IPS DF 6.9 (cell line): ENCODE measurements at regions not wholly inside any gene's neighbourhood (a gene's known extent, or its start where the extent isn't known, plus 50 kb on each side); places are given as distances from the start of the nearest gene placed in this dataset.
A peak's percentile ranks its signal among the peaks of the same experiment; 100 is the strongest.

Source experiments
- DNase-seq: peaks from one replicate; pipeline ENCODE4 v3.0.0-alpha.2; 2013; ENCODE audit warnings: low read depth, low spot score
- H3K27ac ChIP-seq: one replicate; pipeline ENCODE4 v1.5.1; 2013; ENCODE audit warnings: low read length, control low read depth
- H3K27me3 ChIP-seq: 2 replicates; pipeline ENCODE4 v1.6.1; 2013; ENCODE audit warnings: mild to moderate bottlenecking, low read length; ENCODE audit not compliant: control insufficient read depth, insufficient read depth
- H3K36me3 ChIP-seq: 2 replicates; pipeline ENCODE4 v1.6.1; 2013; ENCODE audit warnings: low read length; ENCODE audit not compliant: control insufficient read depth, insufficient read depth
- H3K4me1 ChIP-seq: 2 replicates; pipeline ENCODE4 v1.6.1; 2013; ENCODE audit warnings: low read length; ENCODE audit not compliant: control insufficient read depth, insufficient read depth
- H3K4me3 ChIP-seq: 2 replicates; pipeline ENCODE4 v1.5.1; 2013; ENCODE audit warnings: mild to moderate bottlenecking, low read length
- H3K9me3 ChIP-seq: 2 replicates; pipeline ENCODE4 v1.6.1; 2013; ENCODE audit warnings: low read length, inconsistent platforms; ENCODE audit not compliant: control insufficient read depth, insufficient read depth
- WGBS: extraction: QIAGEN DNeasy Blood & Tissue Kit; methylation state at CpG from one replicate; pipeline ENCODE4 v1.1.7; 2013; ENCODE audit warnings: mixed read lengths, missing lambda C conversion rate; ENCODE audit not compliant: insufficient read length, insufficient coverage; 5-methylcytosine and 5-hydroxymethylcytosine counted together

DNA sequence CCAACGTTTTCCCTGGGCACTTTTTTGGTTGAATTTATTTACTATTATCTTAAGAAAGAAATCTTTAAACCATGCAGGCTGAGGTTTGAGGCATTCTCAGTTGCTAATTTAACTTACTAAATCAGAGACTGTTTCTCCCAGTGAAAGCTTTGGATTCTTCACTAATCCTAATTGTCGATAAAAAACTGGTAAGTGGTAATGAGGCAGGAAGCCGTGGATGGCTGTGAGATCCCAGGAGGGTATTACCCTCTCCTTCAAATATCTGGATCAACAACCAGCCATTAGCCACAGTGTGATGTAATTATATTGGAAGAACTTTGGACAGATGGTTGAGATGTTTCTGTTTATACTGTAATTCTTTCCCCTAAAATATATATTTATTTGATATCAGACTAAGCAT lies 485.0 kb downstream of the DISC1 start:
- Histone ChIP-seq H3K36me3 (no peaks in the 10 kb centered on the region), H3K4me1 (peaks cover 3% of the 10 kb centered on the region; the same call in 1 of the 2 replicates), H3K27ac (no peak overlapping the region), H3K4me3 (no peak overlapping the region), H3K9me3 (no peaks in the 10 kb centered on the region), H3K27me3 (no peaks in the 10 kb centered on the region)
- no CpG with 5 or more reads among the region's 3 CpGs for WGBS
- DNase-seq = no peak

DNA sequence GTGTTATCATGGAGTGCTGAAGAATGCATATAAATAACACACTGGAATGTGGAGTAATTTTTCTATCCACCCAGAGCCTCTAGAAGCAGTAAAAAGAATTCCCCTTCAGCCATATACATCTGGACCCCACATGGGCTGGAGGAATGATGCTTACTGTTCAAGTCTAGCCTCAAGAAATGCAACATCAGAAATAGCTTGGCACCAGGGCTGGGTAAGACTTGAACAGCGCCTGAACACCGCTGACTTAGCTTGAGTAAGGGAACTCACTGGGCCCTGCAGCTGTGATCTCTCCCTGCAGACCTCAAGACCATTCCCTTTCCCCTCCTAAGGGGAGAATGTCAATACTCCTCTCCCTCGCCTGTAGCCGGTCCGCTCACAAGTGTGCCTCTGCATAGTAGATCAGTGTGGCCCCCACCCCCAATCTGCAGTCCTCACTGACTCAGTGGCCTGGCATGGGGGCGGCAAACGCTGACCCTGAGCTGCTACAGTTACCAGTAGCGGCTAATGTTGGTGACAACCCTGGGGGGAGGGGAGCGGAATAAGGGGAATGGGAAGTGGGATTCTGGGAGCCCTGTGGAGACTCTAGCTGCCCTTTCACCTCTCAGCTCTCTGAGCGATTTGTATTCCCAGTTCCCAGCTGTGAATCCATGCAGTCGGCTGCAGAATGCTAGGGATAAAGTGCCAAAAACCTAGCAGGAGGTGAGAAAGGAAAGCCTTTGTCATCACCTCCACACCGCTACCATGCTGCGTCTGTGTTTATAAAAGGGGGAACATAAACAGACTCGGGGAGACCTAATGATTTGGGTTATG lies 483.9 kb downstream of the DISC1 start:
- no peaks in the 10 kb centered on the region for H3K9me3 ChIP-seq
- H3K4me3 ChIP-seq = peak overlapping the region; percentile 14; the same call in 1 of the 2 replicates
- H3K4me1 ChIP-seq = peaks cover 3% of the 10 kb centered on the region; the same call in 1 of the 2 replicates
- no peaks in the 10 kb centered on the region for H3K27me3 ChIP-seq
- H3K36me3 ChIP-seq = no peaks in the 10 kb centered on the region
- peak; percentile 79 for DNase-seq
- WGBS = no CpG with 5 or more reads among the region's 14 CpGs
- no peak overlapping the region for H3K27ac ChIP-seq

DNA sequence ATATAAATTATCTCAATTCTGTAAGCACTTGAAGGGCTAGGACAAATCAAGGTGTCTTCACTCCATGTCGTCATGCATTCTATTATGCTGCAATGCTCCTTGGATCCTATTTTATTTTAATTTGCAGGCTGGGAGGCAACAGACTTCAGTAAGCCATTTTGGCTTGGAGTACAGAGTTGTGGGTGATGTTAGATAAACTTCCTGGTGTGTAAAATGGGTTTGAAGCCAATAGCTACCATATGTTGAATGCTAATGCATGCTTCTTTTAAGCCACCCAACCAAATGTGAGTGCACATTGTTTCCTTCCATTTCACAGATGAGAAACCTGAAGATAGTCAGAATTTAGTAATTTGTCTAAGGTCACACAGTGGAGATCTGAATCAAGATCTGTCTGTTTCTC lies 482.8 kb downstream of the DISC1 start:
- Histone ChIP-seq H3K36me3 (no peaks in the 10 kb centered on the region; the same call in 1 of the 2 replicates), H3K27ac (no peak overlapping the region), H3K9me3 (no peaks in the 10 kb centered on the region), H3K4me3 (no peak overlapping the region), H3K4me1 (peaks cover 3% of the 10 kb centered on the region; the same call in 1 of the 2 replicates), H3K27me3 (no peaks in the 10 kb centered on the region)
- no CpG with 5 or more reads among the region's 1 CpG for WGBS
- no peak for DNase-seq

DNA sequence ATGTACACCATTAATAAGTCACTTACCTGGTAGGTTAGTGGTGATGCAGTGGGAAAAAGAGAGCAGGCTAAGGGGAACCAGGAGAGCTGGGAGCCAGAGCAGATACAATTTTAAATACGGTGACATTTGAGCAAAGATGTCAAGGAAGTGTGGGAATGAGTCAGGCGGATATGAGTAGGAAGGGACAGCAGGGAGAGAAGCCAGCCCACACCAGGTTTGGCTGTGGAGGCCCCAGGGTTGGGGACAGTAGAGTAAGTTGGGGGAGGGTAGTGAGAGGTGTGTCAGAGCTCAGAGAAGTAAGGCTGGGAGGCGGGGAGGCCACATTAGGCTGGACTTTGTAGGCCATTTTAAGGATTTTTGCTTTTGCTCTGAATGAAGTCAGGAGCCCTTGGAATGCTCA lies 482.0 kb downstream of the DISC1 start:
- H3K4me3 ChIP-seq = no peak overlapping the region
- H3K27ac ChIP-seq = no peak overlapping the region
- no peaks in the 10 kb centered on the region; the same call in 1 of the 2 replicates for H3K36me3 ChIP-seq
- no peak for DNase-seq
- H3K27me3 ChIP-seq = no peaks in the 10 kb centered on the region
- WGBS = no CpG with 5 or more reads among the region's 3 CpGs
- peaks cover 3% of the 10 kb centered on the region; the same call in 1 of the 2 replicates for H3K4me1 ChIP-seq
- H3K9me3 ChIP-seq = no peaks in the 10 kb centered on the region

DNA sequence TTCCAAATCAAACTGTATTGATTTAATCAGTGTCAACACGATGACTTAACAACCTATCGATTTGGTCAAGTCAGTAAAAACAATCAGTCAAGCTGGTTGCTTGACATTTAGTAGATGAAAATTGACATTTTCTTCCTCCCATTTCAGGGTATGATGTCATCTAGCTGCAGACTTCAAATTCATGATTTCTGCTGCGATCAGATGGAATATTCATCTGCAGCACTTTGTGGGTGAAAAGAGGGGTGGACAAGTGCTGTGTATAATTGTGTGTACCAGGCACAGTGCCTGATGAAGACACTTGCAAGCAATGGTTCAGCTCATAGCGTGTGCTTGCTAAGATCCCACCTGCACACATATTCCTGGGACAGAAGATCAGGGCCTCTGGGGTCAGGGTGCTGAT lies 479.8 kb downstream of the DISC1 start:
- H3K27ac ChIP-seq = no peak overlapping the region
- no CpG with 5 or more reads among the region's 4 CpGs for WGBS
- H3K27me3 ChIP-seq = no peaks in the 10 kb centered on the region
- no peaks in the 10 kb centered on the region for H3K9me3 ChIP-seq
- no peak for DNase-seq
- H3K36me3 ChIP-seq = no peaks in the 10 kb centered on the region; the same call in 1 of the 2 replicates
- H3K4me1 ChIP-seq = peaks cover 3% of the 10 kb centered on the region; the same call in 1 of the 2 replicates
- no peak overlapping the region for H3K4me3 ChIP-seq

DNA sequence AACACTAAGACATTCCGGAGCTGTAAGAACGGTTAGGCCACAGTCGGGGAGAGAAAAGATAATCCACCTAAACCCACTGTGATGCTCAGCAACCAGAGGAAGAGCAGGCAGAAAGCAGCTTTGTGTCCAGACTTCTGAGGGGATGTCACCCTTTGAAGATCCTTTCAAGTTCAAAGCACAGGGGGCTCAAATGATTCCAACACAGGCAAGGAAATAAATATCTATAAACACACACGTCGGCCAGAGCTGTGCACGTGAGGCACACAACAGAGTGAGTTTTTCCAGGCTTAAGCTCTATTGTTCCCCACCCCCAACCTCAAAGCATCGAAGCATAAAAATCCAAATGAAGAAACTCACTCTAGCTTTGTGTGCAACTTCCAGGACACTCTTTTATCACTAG lies 479.0 kb downstream of the DISC1 start:
- H3K36me3 ChIP-seq = no peaks in the 10 kb centered on the region; the same call in 1 of the 2 replicates
- no peak overlapping the region for H3K4me3 ChIP-seq
- no CpG with 5 or more reads among the region's 7 CpGs for WGBS
- no peak overlapping the region for H3K27ac ChIP-seq
- peaks cover 3% of the 10 kb centered on the region; the same call in 1 of the 2 replicates for H3K4me1 ChIP-seq
- no peaks in the 10 kb centered on the region for H3K27me3 ChIP-seq
- no peaks in the 10 kb centered on the region for H3K9me3 ChIP-seq
- DNase-seq = no peak

DNA sequence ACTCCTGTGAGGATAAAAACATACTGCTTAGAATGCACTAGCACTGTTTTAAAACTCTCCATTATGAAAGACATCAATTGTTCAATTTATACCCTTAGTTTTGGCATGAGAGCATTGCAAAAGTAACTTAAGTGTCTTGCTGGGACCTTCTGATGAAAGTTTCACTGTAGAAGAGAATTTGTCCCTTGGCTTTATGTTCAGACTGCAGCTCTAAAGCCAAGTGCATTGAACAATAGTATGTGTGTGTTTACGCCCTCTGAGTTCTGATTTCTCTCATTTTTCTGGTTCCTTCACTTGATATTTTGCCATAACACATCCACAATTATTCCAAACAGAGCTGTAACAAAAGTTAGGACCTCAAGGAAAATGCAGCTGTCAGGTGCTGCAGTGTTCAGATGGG lies 474.6 kb downstream of the DISC1 start:
- DNase-seq = no peak
- Histone ChIP-seq H3K36me3 (no peaks in the 10 kb centered on the region; the same call in 1 of the 2 replicates), H3K27me3 (no peaks in the 10 kb centered on the region), H3K4me3 (no peak overlapping the region), H3K27ac (no peak overlapping the region), H3K4me1 (no peaks in the 10 kb centered on the region; the same call in 1 of the 2 replicates), H3K9me3 (no peaks in the 10 kb centered on the region)
- WGBS = no CpG with 5 or more reads among the region's 1 CpG

DNA sequence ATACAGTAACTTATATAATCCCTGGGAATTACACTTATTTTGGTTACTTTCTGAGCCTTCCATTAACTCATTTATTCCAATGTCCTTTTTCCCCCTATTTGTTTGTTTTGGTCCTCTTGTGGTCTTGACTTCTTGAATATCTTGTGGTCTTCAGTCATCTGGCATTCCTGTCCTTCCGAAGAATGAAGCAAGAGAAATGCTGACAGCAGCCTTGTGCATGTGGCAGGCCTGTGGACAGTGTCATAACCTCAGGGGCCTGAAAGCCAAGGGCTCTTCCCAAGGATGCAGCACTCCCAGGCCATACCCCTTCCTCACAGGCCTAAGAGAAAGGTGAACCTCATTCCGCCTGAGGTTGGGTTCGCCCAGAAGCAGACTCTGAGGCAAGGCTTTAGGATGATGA lies 470.2 kb downstream of the DISC1 start:
- H3K9me3 ChIP-seq = no peaks in the 10 kb centered on the region
- H3K27me3 ChIP-seq = no peaks in the 10 kb centered on the region
- no CpG with 5 or more reads among the region's 3 CpGs for WGBS
- H3K36me3 ChIP-seq = no peaks in the 10 kb centered on the region
- no peak overlapping the region for H3K4me3 ChIP-seq
- H3K27ac ChIP-seq = no peak overlapping the region
- H3K4me1 ChIP-seq = no peaks in the 10 kb centered on the region
- no peak for DNase-seq
